GM12878 (cell line): ENCODE measurements at regions not wholly inside any gene's neighbourhood (a gene's known extent, or its start where the extent isn't known, plus 50 kb on each side); places are given as distances from the start of the nearest gene placed in this dataset.

Experiments
- EZH2 ChIP-seq: IDR thresholded peaks from 2 replicates; pipeline ENCODE4 v1.6.1; 2012; ENCODE audit warnings: low read depth, mild to moderate bottlenecking, control low read depth, inconsistent platforms, low read length, borderline replicate concordance; ENCODE audit not compliant: control insufficient read depth
- RFX5 ChIP-seq: IDR thresholded peaks from 2 replicates; pipeline ENCODE4 v1.6.1; 2011; ENCODE audit warnings: low read depth, low read length, improper control_type of control experiment
- TF ChIP-seq, protein P1 (sequence below): fragments of 150-350 bp; IDR thresholded peaks from 2 replicates; pipeline ENCODE4 v1.6.1; 2014; ENCODE audit warnings: mild to moderate bottlenecking, low read depth, low read length
- TF ChIP-seq, protein P2 (sequence below), 3 experiments: IDR thresholded peaks in 2 of 3; conservative IDR thresholded peaks in 1 of 3; 2 replicates each; pipeline ENCODE4 v1.5.1; 2011; ENCODE audit warnings: low read depth in 3 of 3, low read length in 3 of 3, mild to moderate bottlenecking in 3 of 3, control low read depth in 2 of 3, moderate library complexity in 2 of 3, inconsistent platforms in 1 of 3, mixed read lengths in 1 of 3; ENCODE audit not compliant: control insufficient read depth in 2 of 3, insufficient read depth in 1 of 3; ENCODE audit errors: extremely low read depth in 1 of 3
- TF ChIP-seq, protein P3 (sequence below): fragments of 450-650 bp; IDR thresholded peaks from 2 replicates; pipeline ENCODE4 v1.6.1; 2017; ENCODE audit warnings: mild to moderate bottlenecking, moderate library complexity

GRCh38 chr12:24517000-24517399 lies 431.9 kb downstream of the BCAT1 start:
- TF ChIP-seq, protein P1, sequence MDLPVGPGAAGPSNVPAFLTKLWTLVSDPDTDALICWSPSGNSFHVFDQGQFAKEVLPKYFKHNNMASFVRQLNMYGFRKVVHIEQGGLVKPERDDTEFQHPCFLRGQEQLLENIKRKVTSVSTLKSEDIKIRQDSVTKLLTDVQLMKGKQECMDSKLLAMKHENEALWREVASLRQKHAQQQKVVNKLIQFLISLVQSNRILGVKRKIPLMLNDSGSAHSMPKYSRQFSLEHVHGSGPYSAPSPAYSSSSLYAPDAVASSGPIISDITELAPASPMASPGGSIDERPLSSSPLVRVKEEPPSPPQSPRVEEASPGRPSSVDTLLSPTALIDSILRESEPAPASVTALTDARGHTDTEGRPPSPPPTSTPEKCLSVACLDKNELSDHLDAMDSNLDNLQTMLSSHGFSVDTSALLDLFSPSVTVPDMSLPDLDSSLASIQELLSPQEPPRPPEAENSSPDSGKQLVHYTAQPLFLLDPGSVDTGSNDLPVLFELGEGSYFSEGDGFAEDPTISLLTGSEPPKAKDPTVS, result no peak
- TF ChIP-seq RFX5 (no peak), EZH2 (no peak)
- TF ChIP-seq, protein P2, sequence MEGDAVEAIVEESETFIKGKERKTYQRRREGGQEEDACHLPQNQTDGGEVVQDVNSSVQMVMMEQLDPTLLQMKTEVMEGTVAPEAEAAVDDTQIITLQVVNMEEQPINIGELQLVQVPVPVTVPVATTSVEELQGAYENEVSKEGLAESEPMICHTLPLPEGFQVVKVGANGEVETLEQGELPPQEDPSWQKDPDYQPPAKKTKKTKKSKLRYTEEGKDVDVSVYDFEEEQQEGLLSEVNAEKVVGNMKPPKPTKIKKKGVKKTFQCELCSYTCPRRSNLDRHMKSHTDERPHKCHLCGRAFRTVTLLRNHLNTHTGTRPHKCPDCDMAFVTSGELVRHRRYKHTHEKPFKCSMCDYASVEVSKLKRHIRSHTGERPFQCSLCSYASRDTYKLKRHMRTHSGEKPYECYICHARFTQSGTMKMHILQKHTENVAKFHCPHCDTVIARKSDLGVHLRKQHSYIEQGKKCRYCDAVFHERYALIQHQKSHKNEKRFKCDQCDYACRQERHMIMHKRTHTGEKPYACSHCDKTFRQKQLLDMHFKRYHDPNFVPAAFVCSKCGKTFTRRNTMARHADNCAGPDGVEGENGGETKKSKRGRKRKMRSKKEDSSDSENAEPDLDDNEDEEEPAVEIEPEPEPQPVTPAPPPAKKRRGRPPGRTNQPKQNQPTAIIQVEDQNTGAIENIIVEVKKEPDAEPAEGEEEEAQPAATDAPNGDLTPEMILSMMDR (IDR thresholded peaks at IDR 0.05 in 2 of 3, conservative IDR thresholded peaks at IDR 0.05 in 1 of 3; ENCODE audit: control insufficient read depth in 2 of 3, extremely low read depth in 1 of 3, insufficient read depth in 1 of 3, low read depth in 3 of 3, low read length in 3 of 3), result no peak
- TF ChIP-seq, protein P3, sequence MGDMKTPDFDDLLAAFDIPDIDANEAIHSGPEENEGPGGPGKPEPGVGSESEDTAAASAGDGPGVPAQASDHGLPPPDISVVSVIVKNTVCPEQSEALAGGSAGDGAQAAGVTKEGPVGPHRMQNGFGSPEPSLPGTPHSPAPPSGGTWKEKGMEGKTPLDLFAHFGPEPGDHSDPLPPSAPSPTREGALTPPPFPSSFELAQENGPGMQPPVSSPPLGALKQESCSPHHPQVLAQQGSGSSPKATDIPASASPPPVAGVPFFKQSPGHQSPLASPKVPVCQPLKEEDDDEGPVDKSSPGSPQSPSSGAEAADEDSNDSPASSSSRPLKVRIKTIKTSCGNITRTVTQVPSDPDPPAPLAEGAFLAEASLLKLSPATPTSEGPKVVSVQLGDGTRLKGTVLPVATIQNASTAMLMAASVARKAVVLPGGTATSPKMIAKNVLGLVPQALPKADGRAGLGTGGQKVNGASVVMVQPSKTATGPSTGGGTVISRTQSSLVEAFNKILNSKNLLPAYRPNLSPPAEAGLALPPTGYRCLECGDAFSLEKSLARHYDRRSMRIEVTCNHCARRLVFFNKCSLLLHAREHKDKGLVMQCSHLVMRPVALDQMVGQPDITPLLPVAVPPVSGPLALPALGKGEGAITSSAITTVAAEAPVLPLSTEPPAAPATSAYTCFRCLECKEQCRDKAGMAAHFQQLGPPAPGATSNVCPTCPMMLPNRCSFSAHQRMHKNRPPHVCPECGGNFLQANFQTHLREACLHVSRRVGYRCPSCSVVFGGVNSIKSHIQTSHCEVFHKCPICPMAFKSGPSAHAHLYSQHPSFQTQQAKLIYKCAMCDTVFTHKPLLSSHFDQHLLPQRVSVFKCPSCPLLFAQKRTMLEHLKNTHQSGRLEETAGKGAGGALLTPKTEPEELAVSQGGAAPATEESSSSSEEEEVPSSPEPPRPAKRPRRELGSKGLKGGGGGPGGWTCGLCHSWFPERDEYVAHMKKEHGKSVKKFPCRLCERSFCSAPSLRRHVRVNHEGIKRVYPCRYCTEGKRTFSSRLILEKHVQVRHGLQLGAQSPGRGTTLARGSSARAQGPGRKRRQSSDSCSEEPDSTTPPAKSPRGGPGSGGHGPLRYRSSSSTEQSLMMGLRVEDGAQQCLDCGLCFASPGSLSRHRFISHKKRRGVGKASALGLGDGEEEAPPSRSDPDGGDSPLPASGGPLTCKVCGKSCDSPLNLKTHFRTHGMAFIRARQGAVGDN, result no peak
